ENCODE measurements at regions not wholly inside any gene's neighbourhood (a gene's known extent, or its start where the extent isn't known, plus 50 kb on each side); places are given as distances from the start of the nearest gene placed in this dataset.
"Not testable (repeated sequence)": the region's sequence is repeated elsewhere in the genome, so short reads cannot be mapped to it uniquely, and the experiment has no call there.

DNA sequence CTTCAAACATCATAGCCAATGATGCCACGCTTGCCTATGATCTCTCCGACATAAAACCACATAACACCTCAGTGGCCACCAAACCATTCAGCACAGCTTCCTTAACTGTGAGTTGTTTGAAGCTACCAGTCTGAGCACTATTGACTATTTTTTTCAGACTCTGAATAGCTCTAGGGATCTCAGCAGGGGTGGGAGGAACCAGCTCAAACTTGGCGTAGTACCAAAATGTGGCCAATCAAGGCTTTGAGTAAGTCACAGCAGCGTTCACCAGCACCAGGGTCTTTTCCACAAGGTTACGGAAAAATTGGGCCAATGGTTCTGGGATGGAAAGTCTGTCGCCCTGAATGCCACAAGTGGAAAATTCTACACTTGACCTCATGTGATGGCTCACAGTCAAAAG, 70.6 kb downstream of the SMPDL3A start:
- no peak for DNase-seq

DNA sequence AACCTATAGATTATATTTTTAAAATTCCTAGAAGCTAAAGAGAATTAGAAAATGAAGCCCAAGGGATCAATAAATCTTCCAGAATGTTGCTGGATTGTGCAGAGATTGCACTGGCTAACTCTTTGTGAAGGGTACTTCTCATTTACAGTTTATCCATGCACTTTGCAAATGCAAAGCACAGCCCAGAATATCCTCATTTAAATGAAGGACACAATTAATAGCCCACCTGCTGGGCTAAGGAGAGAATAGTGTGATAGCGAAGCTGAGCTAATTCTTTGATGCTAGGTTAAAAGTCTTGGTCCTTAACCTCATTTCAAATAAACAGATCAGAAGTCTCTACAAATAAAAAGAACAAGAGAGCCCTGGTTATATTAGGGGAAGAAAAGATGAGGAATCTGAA, 72.5 kb downstream of the SMPDL3A start:
- DNase-seq, result no peak

DNA sequence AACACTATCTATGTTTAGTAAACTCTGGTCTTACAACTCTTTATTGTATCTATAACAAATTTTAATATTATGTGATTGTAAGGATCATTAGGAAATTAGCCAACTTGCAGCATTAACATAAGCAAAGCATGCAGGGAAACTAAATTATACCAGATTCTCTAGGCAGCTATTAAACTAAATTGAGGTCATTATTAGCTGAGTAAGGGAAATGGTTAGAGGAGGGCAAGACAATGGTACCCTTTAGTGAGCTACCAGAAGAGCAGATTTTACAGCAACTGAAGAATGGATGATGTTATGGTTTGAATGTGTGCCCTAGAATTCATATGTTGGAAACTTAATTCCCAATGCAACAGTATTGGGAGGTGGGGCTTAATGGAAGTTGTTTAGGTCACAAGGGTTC, 79.1 kb downstream of the SMPDL3A start:
- no peak for DNase-seq

DNA sequence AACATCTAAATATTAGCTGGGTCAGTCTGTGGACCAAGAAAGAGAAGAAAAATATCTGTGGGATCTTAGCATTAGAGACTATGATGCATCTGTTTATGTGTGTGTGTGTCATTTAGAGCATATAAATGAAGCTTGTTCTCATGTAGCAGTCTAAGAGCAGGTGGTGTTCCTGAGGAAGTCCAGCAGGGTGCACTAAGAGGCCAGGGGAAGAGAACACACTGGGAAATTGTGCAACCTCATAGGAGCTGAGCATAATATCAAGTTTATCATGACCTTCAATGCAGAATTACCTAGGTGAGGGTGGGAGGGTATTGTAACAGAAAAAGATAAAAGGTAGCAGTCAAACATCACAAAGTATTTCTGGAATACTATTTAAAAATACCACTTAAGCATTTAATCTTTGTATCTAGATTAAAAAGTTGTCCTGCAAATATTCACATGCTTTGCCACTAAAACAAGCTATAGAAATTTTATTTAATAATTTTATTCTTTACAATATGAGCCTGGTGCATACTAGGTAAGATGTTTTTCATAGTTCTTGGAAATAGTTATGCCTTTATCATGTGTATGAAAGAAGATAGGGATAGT, 80.5 kb downstream of the SMPDL3A start:
- DNase-seq, result peak; percentile 7

DNA sequence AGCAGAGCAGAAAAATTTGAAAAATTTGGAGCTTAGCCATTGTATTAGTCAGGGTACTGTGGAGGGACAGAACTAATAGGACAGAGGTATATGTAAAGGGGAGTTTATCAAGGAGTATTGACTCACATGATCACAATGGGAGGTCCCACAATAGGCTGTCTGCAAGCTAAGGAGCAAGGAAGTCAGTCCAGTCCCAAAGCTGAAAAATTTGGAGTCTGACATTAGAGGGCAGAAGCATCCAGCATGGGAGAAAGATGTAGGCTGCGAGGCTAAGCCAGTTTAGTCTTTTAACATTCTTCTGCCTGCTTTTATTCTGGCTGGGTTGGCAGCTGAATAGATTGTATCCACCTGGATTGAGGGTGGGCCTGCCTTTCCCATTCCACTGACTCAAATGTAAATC, 82.0 kb downstream of the SMPDL3A start:
- no peak for DNase-seq

DNA sequence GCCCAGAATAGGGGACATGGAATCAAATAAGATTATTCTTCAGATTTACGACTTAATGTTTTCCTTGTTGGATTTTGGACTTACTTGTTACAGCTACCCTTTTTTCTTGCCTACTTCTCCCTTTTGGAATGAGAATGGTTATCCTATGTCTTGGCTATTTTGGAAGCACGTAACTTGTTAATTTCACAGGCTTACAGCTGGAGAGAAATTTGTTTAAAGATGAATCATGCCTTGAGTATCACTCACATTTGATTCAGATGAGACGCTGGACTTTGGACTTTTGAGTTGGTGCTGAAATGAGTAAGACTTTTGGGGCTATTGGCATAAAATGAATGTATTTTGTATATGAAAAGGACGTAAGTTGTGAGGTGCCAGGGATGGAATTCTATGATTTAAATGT, 83.3 kb downstream of the SMPDL3A start:
- no peak for DNase-seq

DNA sequence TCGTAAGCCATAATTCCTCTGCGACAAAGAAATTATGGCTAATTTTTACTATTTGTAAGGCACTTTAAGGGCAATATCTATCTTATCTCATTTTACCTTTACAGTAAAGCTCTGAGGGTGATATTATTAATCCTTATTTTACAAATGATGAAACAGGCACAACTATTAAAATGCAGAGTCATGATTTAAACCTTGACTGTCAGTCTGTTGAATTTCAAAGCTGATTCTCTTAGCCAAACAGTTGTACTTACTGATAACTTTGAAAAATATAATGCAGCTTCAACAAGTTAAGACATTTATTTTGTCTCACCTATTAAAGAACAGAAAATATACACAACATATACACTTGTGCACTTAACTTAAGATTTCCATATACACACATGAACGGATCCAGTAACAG, 88.2 kb downstream of the SMPDL3A start:
- no peak for DNase-seq

DNA sequence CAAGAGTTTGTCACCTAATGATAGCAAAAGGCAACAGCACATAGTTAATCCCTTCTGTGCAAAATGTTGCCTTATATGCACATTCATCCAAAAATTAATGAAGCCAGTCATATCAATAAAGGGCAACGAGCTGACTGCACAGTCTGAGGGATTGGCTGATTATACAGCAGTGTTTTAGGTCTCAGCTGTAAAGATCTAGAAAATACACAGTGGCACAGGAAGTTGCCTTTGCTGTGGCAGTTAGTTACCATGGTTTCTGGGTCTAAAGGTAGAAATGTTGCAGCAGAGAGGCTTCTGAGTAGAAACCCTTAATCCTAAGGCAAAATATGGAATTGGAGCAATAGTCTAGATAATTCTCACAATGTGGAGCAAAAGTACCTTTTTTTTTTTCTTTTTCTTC, 89.7 kb downstream of the SMPDL3A start:
- no peak for DNase-seq

DNA sequence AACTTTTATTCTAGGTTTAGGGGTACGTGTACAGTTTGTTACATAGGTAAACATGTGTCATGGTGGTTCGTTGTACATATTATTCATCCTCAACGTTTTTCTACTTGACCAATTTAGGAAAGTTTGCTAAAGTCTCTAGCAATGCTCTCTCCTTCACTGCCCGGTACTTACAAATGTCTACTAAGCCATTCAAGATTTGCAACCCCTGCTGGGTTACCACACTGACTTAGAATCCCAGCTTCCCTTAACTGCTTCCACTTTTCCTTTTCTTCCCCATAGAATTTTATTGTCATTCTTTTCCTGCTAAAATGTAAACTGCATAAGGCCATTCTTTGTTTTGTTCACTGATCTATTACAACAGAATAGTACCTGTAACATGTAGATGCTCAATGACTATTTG, 97.4 kb downstream of the SMPDL3A start:
- no peak for DNase-seq

DNA sequence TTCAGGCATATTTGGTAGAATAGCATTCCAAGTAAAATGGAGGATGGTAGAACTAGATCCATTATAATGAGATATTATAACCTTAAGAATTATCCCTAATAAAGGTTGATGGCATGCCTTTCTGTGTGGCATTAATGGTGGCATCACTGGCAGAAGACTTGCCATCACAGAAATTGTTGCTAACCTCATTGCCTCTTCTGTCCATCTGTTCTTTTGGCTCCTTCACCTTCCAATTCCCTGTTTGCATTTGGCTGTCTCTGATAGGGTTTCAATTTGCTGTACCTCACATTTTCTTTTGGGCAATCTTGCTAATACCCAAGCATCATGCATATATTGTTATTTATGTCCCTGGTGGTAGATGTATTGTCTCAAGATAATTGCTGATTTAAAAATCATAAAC, 98.9 kb downstream of the SMPDL3A start:
- DNase-seq, result no peak

DNA sequence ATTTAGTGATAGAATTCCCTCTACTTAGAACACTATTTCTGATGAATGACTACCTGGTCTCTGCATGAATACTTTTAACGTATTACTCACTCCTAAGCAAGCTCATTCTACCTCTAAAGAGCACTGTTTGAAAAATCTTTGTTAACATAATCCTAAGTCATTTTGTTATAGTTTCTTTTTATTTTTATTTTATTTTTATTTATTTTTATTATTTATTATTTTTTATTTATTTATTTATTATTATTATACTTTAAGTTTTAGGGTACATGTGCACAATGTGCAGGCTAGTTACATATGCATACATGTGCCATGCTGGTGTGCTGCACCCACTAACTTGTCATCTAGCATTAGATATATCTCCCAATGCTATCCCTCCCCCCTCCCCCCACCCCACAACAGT, 99.6 kb downstream of the SMPDL3A start:
- DNase-seq, result not testable (repeated sequence)

DNA sequence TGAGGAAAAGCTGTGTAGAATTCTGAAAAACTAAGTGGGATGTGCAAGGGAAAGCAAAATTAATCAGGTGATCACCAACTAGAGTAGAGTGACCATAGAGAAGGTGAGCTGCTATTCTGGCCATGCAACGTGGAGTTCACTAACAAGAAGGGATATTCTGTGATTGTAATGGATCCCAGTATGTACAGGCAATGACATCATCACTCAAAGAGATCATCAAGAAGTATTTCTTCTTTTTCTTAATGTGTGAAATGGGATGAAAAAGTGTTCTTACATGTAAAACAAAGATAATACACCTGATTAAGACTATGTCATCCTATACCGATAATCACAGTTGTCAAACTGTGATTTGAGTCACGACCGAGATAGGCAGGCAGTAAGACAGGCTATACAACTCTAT, 101.2 kb downstream of the SMPDL3A start:
- DNase-seq, result no peak

DNA sequence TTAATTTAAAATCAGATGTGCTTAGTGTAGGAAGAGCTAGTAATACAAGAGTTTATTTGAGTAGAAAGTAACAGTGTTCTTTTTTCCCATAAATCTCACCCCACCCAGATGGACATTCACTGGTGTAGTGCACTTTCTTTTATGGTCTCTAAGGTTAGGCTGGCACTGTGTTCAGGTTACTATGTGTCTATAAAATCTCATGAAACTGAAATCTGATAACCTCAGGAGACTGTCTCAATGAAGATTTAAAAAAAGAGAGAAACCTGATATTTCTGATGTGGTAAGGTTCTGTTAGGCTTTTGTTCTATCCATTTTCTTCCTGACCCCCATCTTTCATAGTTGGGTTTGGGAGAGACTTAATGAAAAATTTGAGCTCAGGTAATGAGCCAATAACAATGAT, 101.2 kb upstream of the CLVS2 start:
- no peak for DNase-seq

DNA sequence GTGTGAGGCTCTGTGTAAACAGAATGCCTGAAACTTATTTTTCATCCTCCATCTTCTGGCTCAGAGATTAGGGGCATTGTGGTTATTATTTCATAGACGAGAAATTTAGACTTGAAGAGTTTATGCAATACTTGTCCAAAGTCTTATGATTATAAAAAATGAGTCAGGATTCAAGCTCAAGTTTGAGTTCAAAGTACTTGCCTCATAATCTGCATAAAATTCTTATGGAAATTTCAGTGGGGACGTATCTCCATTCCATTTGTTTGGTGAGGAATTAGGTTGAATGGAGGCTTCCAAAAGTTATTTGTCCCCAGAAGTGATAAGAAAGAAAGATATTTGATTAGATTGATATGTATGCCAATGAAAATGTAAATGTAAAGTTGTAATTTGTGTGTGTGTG, 93.7 kb upstream of the CLVS2 start:
- DNase-seq, result no peak

DNA sequence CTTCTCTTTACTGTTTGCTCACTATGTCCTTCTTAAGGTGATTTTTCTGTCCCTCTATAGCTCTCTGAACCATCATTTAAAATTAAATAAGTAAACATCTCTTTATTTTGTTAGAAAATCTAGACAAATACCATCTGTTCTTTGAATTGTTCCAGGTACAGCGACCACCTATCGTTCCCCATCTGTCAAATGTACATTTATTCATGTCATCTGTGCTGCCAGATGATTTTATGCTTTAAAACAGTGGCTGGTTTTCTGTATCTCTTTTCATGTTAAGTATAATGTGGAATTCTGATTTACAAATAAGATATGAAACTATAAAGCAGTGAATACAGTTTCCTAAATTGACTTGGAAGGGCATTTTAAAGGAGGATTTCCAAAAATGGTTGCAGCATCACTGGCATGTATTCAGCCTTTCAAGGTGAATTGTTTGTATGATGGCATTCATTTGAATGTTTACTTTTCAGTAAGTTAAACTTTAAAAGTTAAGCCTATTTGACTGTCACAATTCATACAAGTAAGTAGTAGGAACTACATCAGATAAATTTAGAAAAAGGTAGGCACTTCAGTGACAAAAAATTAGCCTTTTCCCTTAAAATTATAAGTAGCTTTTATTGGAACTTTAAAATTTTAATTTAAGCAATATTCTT, 92.6 kb upstream of the CLVS2 start:
- DNase-seq, result no peak

DNA sequence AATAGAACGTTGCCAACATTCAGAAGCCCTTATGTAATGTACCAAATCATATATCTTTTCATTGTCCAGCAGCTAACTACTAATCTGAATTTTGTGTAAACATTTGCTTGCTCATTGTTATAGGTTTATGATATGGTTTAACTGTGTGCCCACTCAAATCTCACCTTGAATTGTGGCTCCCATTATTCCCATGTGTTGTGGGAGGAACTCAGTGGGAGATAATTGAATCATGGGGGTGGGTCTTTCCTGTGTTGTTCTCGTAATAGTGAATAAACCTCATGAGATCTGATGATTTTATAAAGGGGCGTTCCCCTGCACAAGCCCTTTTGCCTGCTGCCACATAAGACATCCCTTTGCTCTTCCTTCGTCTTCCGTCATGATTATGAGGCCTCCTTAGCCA, 91.9 kb upstream of the CLVS2 start:
- no peak for DNase-seq

DNA sequence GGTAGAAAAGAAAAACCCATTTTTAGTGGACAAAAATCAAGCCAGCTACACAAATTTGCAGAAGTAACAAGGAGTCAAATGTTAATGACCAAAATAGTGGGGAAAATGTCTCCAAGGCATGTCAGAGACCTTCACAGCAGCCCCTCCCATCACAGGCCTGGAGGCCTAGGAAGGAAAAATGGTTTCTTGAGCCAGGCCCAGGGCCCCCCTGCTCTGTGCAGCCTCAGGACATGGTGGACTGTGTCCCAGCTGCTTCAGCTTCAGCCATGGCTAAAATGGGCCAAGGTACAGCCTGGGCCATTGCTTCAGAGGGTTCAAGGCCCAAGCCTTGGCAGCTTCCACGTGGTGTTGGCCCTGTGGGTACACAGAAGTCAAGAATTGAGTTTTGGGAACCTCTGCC, 82.5 kb upstream of the CLVS2 start:
- DNase-seq, result no peak

DNA sequence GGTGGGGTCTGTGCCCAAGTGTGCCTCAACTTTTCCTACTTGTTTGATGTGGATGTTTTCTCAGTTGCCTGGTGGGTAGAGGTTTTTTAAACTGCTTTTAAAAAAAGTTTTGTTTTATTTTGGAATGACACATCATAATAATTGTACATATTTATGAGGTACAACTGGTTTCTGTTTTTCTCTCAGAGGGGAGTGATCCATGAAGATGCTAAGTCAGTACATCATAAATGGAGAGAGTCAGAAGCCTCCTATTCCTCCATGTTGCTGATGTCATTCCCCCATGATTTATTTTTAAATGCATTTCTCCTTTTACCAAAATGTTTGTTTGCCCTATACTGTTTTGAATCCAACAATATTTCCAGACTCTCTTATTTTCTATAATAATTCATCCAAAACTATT, 77.3 kb upstream of the CLVS2 start:
- DNase-seq, result no peak

DNA sequence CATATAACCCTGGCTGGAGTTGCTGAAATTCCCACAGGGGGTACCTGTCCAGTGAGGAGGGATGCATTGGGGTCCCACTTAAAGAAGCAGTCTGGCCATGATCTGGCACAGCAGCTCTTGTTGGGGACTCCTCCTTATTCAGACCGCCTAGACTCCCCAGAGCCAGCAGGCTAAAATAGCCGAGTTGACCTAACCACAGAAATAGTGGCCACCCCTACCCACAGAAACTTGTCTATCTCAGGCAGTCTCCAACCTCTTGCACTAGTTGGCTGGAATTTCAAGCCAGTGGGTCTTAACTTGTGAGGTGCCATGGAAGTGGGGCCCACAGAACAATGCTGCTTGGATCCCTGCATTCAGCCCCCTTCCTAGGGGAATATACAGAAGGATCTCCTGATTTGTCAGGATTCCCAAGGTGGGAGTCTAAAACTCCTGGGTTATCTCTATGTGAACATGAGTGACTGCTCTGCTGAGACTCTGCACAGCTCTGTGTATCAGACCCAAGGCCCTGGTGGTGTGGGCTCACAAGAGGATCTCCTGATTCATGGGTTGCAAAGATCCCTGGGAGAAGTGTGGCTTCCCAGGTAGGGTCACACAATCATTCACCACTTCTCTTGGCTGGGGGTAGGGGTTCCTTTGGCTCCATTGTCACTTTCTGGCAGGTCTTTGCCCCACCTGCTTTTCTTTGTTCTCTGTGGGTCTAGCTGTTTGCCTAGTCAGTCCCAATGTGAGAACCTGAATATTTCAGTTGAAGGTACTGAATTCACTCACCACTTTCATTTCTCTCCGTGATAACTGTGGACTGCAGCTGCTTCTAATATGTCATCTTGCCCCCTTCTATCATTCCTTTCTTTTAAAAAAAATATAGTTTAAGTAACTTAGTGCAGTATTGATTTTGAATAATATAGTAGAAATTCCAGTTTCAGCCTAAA, 65.5 kb upstream of the CLVS2 start:
- no peak for DNase-seq

DNA sequence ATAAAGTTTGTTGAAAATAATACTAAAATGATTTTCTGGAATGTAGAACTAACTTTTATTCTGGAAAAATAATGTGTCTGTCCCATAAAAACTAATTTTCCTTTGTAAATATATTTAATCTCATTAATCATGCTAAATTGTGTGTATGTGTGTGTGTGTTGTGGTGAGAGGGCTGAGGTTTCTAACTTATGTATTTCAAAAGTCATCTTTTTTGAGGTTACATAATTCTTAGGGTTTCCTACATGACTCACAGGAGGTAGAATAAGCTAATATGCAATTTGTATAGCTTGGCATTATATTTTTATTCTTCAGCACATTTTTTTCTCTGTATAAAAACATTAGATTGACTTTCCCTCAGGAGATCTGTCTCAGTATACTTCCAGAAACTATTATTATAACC, 64.1 kb upstream of the CLVS2 start:
- no peak for DNase-seq

DNA sequence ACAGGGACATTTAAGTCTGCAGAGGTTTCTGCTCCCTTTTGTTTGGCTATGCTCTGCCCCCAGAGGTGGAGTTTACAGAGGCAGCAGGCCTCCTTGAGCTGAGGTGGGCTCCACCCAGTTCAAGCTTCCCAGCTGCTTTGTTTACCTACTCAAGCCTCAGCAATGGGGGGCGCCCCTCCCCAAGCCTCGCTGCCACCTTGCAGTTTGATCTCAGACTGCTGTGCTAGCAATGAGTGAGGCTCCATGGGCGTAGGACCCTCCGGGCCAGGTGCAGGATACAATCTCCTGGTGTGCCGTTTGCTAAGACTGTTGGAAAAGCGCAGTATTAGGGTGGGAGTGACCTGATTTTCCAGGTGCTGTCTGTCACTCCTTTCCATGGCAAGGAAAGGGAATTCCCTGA, 51.1 kb upstream of the CLVS2 start:
- DNase-seq, result not testable (repeated sequence)
